HepG2 (cell line): ENCODE measurements at regions not wholly inside any gene's neighbourhood (a gene's known extent, or its start where the extent isn't known, plus 50 kb on each side); places are given as distances from the start of the nearest gene placed in this dataset.

ENCODE experiments used
- ARNT2 ChIP-seq: sonication (generic); formaldehyde crosslinking; IDR thresholded peaks from 2 replicates; pipeline ENCODE4 v1.8.0; 2022; ENCODE audit warnings: mild to moderate bottlenecking, low read depth, missing genetic modification reagents, moderate library complexity
- CCAR2 ChIP-seq: fragments of 200-400 bp; formaldehyde crosslinking; optimal IDR thresholded peaks from 2 replicates; pipeline ENCODE3; 2018; ENCODE audit warnings: low read depth, mild to moderate bottlenecking, low read length, moderate library complexity
- ESRRA ChIP-seq: sonication (generic); formaldehyde crosslinking; IDR thresholded peaks from 2 replicates; pipeline ENCODE4 v1.5.1; 2020; ENCODE audit warnings: mild to moderate bottlenecking, low read depth, missing genetic modification reagents
- JARID2 ChIP-seq: sonication (generic); formaldehyde crosslinking; IDR thresholded peaks from 2 replicates; pipeline ENCODE4 v1.8.1; 2023; ENCODE audit warnings: missing genetic modification reagents, inconsistent platforms; ENCODE audit not compliant: insufficient replicate concordance
- MAZ ChIP-seq, 2 experiments: sonication (generic) in 1 of 2; formaldehyde crosslinking in 1 of 2; IDR thresholded peaks; 2 replicates each; pipeline versions ENCODE4 v1.5.0 to v1.6.1; 2012 to 2020; ENCODE audit warnings: low read depth in 2 of 2, mild to moderate bottlenecking in 2 of 2, borderline replicate concordance in 1 of 2, improper control_type of control experiment in 1 of 2, low read length in 1 of 2, missing genetic modification reagents in 1 of 2, moderate library complexity in 1 of 2
- NFATC3 ChIP-seq: sonication (generic); formaldehyde crosslinking; IDR thresholded peaks from 2 replicates; pipeline ENCODE4 v1.5.1; 2020; ENCODE audit warnings: mild to moderate bottlenecking, missing genetic modification reagents
- NFE2L1 ChIP-seq: sonication (generic); formaldehyde crosslinking; IDR thresholded peaks from 2 replicates; pipeline ENCODE4 v1.4.0; 2020; ENCODE audit warnings: missing genetic modification reagents, mild to moderate bottlenecking, borderline replicate concordance
- NR2C2 ChIP-seq: sonication (generic); formaldehyde crosslinking; IDR thresholded peaks from 2 replicates; pipeline ENCODE4 v1.4.0; 2020; ENCODE audit warnings: missing genetic modification reagents, mild to moderate bottlenecking, moderate library complexity, borderline replicate concordance
- RELA ChIP-seq: sonication (generic); formaldehyde crosslinking; IDR thresholded peaks from 2 replicates; pipeline ENCODE4 v1.4.0; 2020; ENCODE audit warnings: missing genetic modification reagents
- REST ChIP-seq, 2 experiments: IDR thresholded peaks; 2 replicates each; pipeline ENCODE4 v1.6.1; 2011 to 2012; ENCODE audit warnings: low read length in 2 of 2, borderline replicate concordance in 1 of 2, low read depth in 1 of 2, mild to moderate bottlenecking in 1 of 2, moderate library complexity in 1 of 2
- SP2 ChIP-seq: sonication (generic); formaldehyde crosslinking; IDR thresholded peaks from 2 replicates; pipeline ENCODE4 v1.5.1; 2020; ENCODE audit warnings: mild to moderate bottlenecking, missing genetic modification reagents
- ZBTB3 ChIP-seq: sonication (generic); formaldehyde crosslinking; IDR thresholded peaks from 2 replicates; pipeline ENCODE4 v1.4.0; 2020; ENCODE audit warnings: low read depth, mild to moderate bottlenecking, moderate library complexity, missing genetic modification reagents, borderline replicate concordance
- ZNF282 ChIP-seq: fragments of 450-650 bp; IDR thresholded peaks from 2 replicates; pipeline ENCODE4 v1.6.1; 2018; ENCODE audit not compliant: partially characterized antibody
- ZZZ3 ChIP-seq: sonication (generic); formaldehyde crosslinking; IDR thresholded peaks from 2 replicates; pipeline ENCODE4 v1.4.0; 2020; ENCODE audit warnings: missing genetic modification reagents, mild to moderate bottlenecking, borderline replicate concordance

- TF ChIP-seq JARID2 (no peak), NFE2L1 (CRISPR knock-in tag) (no peak), ARNT2 (CRISPR knock-in tag) (no peak), NR2C2 (CRISPR knock-in tag) (no peak), RELA (CRISPR knock-in tag) (no peak), CCAR2 (no peak), REST (IDR thresholded peaks at IDR 0.05; ENCODE audit: borderline replicate concordance in 1 of 2, low read depth in 1 of 2, low read length in 2 of 2) (no peak), SP2 (no peak), MAZ (IDR thresholded peaks at IDR 0.05; ENCODE audit: borderline replicate concordance, low read depth, low read length) (no peak), MAZ (CRISPR knock-in tag; IDR thresholded peaks at IDR 0.05; ENCODE audit: low read depth) (no peak), ZBTB3 (no peak), ESRRA (no peak), NFATC3 (CRISPR knock-in tag) (no peak), ZNF282 (no peak), ZZZ3 (CRISPR knock-in tag) (no peak)
Measured at GRCh38 chr16:7990626-7991260, 599.6 kb downstream of the TMEM114 start.
